Upper lobe of left lung (tissue), 6 donors: ENCODE measurements at regions not wholly inside any gene's neighbourhood (a gene's known extent, or its start where the extent isn't known, plus 50 kb on each side); places are given as distances from the start of the nearest gene placed in this dataset.

Experiments used
- ATAC-seq, 2 donors: fragments of 200-7000 bp; cut with Tn5 transposase; one replicate each; pipeline ENCODE4 v1.9.1; 2022; ENCODE audit warnings: mild to moderate bottlenecking in 2 of 2, moderate library complexity in 2 of 2; ENCODE audit not compliant: low FRiP score in 2 of 2
- DNase-seq, 2 donors: peaks; one replicate each; pipeline ENCODE4 v3.0.0-alpha.2; 2019 to 2020
- H3K27ac ChIP-seq, 4 donors: fragments of 200-600 bp; sonication (generic); one replicate each; pipeline ENCODE4 v1.5.1; 2016 to 2019
- H3K27me3 ChIP-seq, 4 donors: fragments of 200-600 bp; sonication (generic); one replicate each; pipeline ENCODE4 v1.5.1; 2017 to 2019
- H3K36me3 ChIP-seq, 4 donors: fragments of 200-600 bp; sonication (generic); one replicate each; pipeline ENCODE4 v1.5.1; 2016 to 2019
- H3K4me1 ChIP-seq, 4 donors: fragments of 200-600 bp; sonication (generic); one replicate each; pipeline ENCODE4 v1.5.1; 2018 to 2019
- H3K4me3 ChIP-seq, 4 donors: fragments of 200-600 bp; sonication (generic); one replicate each; pipeline ENCODE4 v1.5.1; 2017 to 2019; ENCODE audit warnings: mild to moderate bottlenecking in 2 of 4, moderate library complexity in 1 of 4
- H3K9me3 ChIP-seq, 4 donors: fragments of 200-600 bp; sonication (generic); one replicate each; pipeline ENCODE4 v1.5.1; 2018 to 2019
- CTCF ChIP-seq, 6 experiments: fragments of 450-650 bp in 4 of 6; fragments of 200-600 bp in 2 of 6; sonication (generic) in 2 of 6; IDR thresholded peaks; one replicate each; pipeline ENCODE4 v1.5.1; 2016 to 2019; ENCODE audit warnings: antibody characterized with exemption in 6 of 6
- EP300 ChIP-seq, 4 donors: sonication (generic); formaldehyde crosslinking; IDR thresholded peaks; one replicate each; pipeline ENCODE4 v1.5.1; 2017; ENCODE audit warnings: antibody characterized with exemption in 4 of 4, control low read depth in 2 of 4
- POLR2A ChIP-seq, 4 donors: fragments of 450-650 bp; IDR thresholded peaks; one replicate each; pipeline ENCODE4 v1.5.1; 2016 to 2017; ENCODE audit warnings: antibody characterized with exemption in 4 of 4, mild to moderate bottlenecking in 2 of 4
- POLR2AphosphoS5 ChIP-seq, 2 donors: sonication (generic); formaldehyde crosslinking; IDR thresholded peaks; one replicate each; pipeline ENCODE4 v1.5.1; 2017; ENCODE audit warnings: antibody characterized with exemption in 2 of 2
- WGBS, 2 donors: methylation state at CpG; one replicate each; pipeline ENCODE4 v1.1.5; 2017 to 2018; 5-methylcytosine and 5-hydroxymethylcytosine counted together
- donor health status: DM: no; HTN: no; CAD: no; lungs with moderate emphysema.
- donor health status: DM: no; HTN: yes; CAD: no; lungs with severe emphysema.

DNA sequence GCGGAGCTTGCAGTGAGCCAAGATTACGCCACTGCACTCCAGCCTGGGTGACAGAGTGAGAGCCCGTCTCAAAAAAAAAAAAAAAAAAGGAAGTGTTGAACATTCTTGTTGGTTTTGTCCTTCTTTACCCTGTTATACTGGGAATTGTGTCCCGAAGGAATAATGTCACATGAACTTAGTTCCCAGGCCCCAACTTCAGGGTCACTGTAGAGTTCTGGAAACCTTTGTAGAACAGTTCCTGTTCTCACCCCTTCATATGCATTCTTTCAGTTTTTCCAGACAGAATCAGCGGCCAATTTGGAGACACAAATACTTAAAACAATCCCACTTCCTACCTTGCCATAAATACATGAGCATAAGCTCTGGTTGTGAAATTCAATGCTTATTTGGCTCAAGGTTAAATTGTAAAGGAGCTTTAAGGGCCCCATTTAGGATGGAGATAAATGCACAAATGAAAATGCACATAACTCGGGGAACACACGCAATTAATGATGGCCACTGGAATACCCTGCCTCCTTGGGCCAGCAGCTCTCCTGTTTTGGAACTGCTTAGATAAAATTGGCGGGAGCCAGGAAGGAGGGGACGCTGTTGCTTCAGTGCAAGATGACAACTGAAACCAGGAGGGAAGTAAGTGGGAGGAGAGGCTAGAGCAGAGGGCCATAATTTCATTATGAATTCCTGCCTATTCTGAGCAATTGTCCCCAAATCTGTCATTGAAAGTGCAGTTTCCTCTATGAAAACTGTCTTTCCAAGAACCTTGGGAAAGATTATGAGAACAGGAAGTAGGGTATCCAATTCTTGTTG, 153.7 kb downstream of the FGF1 start:
- Histone ChIP-seq H3K27ac (no peak overlapping the region), H3K4me3 (no peak overlapping the region), H3K9me3 (peaks cover 0 to 11% (median 7%) of the 10 kb centered on the region in 4 donors), H3K36me3 (no peaks in the 10 kb centered on the region), H3K27me3 (no peaks in the 10 kb centered on the region), H3K4me1 (peaks cover 0 to 9% (median 0%) of the 10 kb centered on the region in 4 donors)
- TF ChIP-seq POLR2A (IDR thresholded peaks at IDR 0.05): no peak
- no peak for TF ChIP-seq POLR2AphosphoS5 (IDR thresholded peaks at IDR 0.05)
- no peak for TF ChIP-seq CTCF (IDR thresholded peaks at IDR 0.05)
- ATAC-seq: no peak
- DNase-seq: no peak
- WGBS, 2 donors: 64 to 65% methylated on average over 9 of the region's 9 CpGs

DNA sequence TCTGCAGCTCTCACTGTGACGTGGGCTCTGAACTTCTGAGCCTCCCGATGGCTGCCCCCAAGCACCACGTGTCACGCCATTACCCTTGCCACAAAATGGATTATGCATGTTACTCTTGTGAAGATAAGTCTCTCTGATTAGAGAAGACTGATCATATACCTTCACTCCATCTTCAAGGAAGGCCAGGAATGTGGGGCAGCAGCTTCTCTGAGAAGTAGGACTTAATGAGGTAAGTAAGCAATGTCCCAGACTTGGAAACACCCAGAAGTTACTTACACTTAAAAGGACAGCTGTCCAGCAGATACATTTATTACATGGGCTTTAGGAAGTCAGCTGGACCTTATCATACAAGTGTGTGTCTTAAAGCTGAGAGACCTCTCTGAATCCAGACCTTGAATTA, 155.0 kb downstream of the FGF1 start:
- no peak overlapping the region for H3K27ac ChIP-seq
- peaks cover 0 to 9% (median 0%) of the 10 kb centered on the region in 4 donors for H3K4me1 ChIP-seq
- H3K27me3 ChIP-seq: no peaks in the 10 kb centered on the region
- peaks cover 0 to 11% (median 7%) of the 10 kb centered on the region in 4 donors for H3K9me3 ChIP-seq
- H3K4me3 ChIP-seq: no peak overlapping the region
- ATAC-seq (no peak), DNase-seq (no peak)
- 80 to 93% methylated on average over 4 of the region's 4 CpGs for WGBS, 2 donors
- TF ChIP-seq POLR2A (IDR thresholded peaks at IDR 0.05): no peak
- TF ChIP-seq CTCF (IDR thresholded peaks at IDR 0.05): no peak
- TF ChIP-seq POLR2AphosphoS5 (IDR thresholded peaks at IDR 0.05): no peak
- no peak for TF ChIP-seq EP300 (IDR thresholded peaks at IDR 0.05)
- H3K36me3 ChIP-seq: no peaks in the 10 kb centered on the region

GRCh38 chr5:142529626-142530278, 156.1 kb downstream of the FGF1 start:
- H3K36me3 ChIP-seq: no peaks in the 10 kb centered on the region
- H3K27me3 ChIP-seq: no peaks in the 10 kb centered on the region
- 91 to 92% methylated on average over 4 of the region's 4 CpGs for WGBS, 2 donors
- H3K9me3 ChIP-seq: peaks cover 0 to 5% (median 2%) of the 10 kb centered on the region in 4 donors
- ATAC-seq (no peak), DNase-seq (no peak)
- no peak overlapping the region for H3K27ac ChIP-seq
- peaks cover 0 to 9% (median 0%) of the 10 kb centered on the region in 4 donors for H3K4me1 ChIP-seq
- no peak overlapping the region for H3K4me3 ChIP-seq
- TF ChIP-seq POLR2AphosphoS5 (IDR thresholded peaks at IDR 0.05): no peak
- TF ChIP-seq CTCF (IDR thresholded peaks at IDR 0.05): no peak
- no peak for TF ChIP-seq EP300 (IDR thresholded peaks at IDR 0.05)
- TF ChIP-seq POLR2A (IDR thresholded peaks at IDR 0.05): no peak

DNA sequence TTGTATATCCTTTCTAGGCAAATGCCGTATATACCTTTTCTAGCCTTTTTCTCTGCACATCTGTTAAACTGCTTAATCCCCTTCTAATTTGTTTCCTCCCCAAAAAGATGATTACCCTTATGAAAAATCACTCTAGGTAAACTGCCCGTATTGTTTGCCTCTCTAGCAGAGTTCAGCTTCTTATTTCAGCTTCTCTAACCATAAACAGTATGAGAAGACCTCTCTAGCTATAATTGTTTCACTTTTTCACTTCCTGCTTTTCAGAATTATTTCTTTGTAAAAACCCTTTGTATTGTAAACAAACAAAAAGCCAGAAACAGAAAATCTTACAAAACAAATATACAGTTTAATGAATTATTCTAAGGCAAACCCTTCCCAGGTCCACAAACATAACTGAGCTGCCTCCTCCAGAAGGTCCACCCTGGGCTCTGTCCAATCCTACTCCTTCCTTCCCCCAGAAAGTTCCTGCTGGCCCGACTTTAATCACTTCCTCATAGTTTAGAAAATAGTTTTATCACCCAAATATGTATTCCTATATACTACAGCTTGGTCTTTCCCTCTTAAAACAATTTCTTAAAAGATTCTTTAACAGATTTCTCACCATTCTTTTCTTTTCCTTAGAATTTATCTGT, 158.1 kb downstream of the FGF1 start:
- H3K27ac ChIP-seq: no peak overlapping the region
- no peak for ATAC-seq
- WGBS, 2 donors: 37 to 42% methylated on average over 3 of the region's 3 CpGs
- H3K9me3 ChIP-seq: no peaks in the 10 kb centered on the region
- no peak for DNase-seq
- H3K36me3 ChIP-seq: no peaks in the 10 kb centered on the region
- H3K4me1 ChIP-seq: peaks cover 0 to 9% (median 0%) of the 10 kb centered on the region in 4 donors
- no peak for TF ChIP-seq POLR2AphosphoS5 (IDR thresholded peaks at IDR 0.05)
- no peak for TF ChIP-seq EP300 (IDR thresholded peaks at IDR 0.05)
- TF ChIP-seq POLR2A (IDR thresholded peaks at IDR 0.05): no peak
- no peak for TF ChIP-seq CTCF (IDR thresholded peaks at IDR 0.05)
- no peak overlapping the region for H3K4me3 ChIP-seq
- H3K27me3 ChIP-seq: no peaks in the 10 kb centered on the region
